HCT116 (cell line): ENCODE measurements at regions not wholly inside any gene's neighbourhood (a gene's known extent, or its start where the extent isn't known, plus 50 kb on each side); places are given as distances from the start of the nearest gene placed in this dataset.

Source experiments
- ATAC-seq: fragments of 200-7000 bp; cut with Tn5 transposase; 2 replicates; pipeline ENCODE4 v1.9.1; 2020; ENCODE audit warnings: mild to moderate bottlenecking, moderate library complexity
- BruUV-seq: library from RNA; stranded (reverse); fragments of 400-500 nt; replicated peaks from 2 replicates; lab custom pipeline; 2021; lab: Mats Ljungman, UMichigan
- CTCF ChIA-PET: fragments of 300-600 bp; sonication (Branson Sonifier 250); formaldehyde crosslinking; loops from one replicate; lab custom pipeline; 2021; ENCODE audit warnings: antibody characterized with exemption; lab: Charles Lee
- POLR2A ChIA-PET: fragments of 300-600, 350-600 bp; sonication (Branson Sonifier 250); formaldehyde crosslinking; loops from one replicate; lab custom pipeline; 2021; ENCODE audit warnings: antibody characterized with exemption; lab: Charles Lee
- RAD21 ChIA-PET, 2 experiments: fragments of 300-600 bp; sonication (Branson Sonifier 250); formaldehyde crosslinking; loops; one replicate each; lab custom pipeline; 2023; ENCODE audit warnings: low total read pairs in 2 of 2; ENCODE audit not compliant: uncharacterized antibody in 2 of 2, unreplicated experiment in 2 of 2, low non-redundant PET in 1 of 2; lab: Charles Lee
- DNase-seq: peaks from one replicate; pipeline ENCODE4 v3.0.0-alpha.2; 2010; ENCODE audit warnings: low read depth, low spot score
- H2AFZ ChIP-seq: fragments of 200-600 bp; shearing (Covaris generic), sonication (generic); 2 replicates; pipeline ENCODE4 v1.6.1; 2017; ENCODE audit warnings: low read depth, mixed run types, mixed read lengths, antibody characterized with exemption, low read length; ENCODE audit not compliant: poor library complexity, severe bottlenecking
- H3K27ac ChIP-seq: 2 replicates; pipeline ENCODE4 v1.5.1; 2012; ENCODE audit warnings: low read depth, low read length
- H3K27me3 ChIP-seq: fragments of 200-600 bp; sonication (generic); 2 replicates; pipeline ENCODE4 v1.6.1; 2016; ENCODE audit warnings: mixed run types, low read length, mixed read lengths; ENCODE audit not compliant: insufficient read depth
- H3K36me3 ChIP-seq, 2 experiments: fragments of 200-500 bp in 1 of 2; fragments of 200-600 bp in 1 of 2; sonication (Bioruptor generic) in 1 of 2; sonication (generic) in 1 of 2; 2 replicates each; pipeline versions ENCODE4 v1.5.1 to v1.6.1; 2014 to 2016; ENCODE audit warnings: low read length in 2 of 2, inconsistent platforms in 1 of 2, mixed read lengths in 1 of 2, mixed run types in 1 of 2; ENCODE audit not compliant: insufficient read depth in 2 of 2, control insufficient read depth in 1 of 2
- H3K4me1 ChIP-seq, 2 experiments: fragments of 200-600 bp in 1 of 2; sonication (generic) in 1 of 2; 2 replicates each; pipeline versions ENCODE4 v1.5.1 to v1.6.1; 2012 to 2017; ENCODE audit warnings: low read length in 2 of 2, inconsistent platforms in 1 of 2, mild to moderate bottlenecking in 1 of 2, mixed read lengths in 1 of 2, mixed run types in 1 of 2, moderate library complexity in 1 of 2; ENCODE audit not compliant: insufficient read depth in 2 of 2, control insufficient read depth in 1 of 2
- H3K4me2 ChIP-seq: fragments of 200-600 bp; sonication (generic); 2 replicates; pipeline ENCODE4 v1.6.1; 2017; ENCODE audit warnings: mixed run types, low read length, mixed read lengths
- H3K4me3 ChIP-seq, 2 experiments: fragments of 200-600 bp in 1 of 2; sonication (generic) in 1 of 2; replicated peaks in 1 of 2; 2 replicates each; pipeline ENCODE4 v1.5.1; 2011 to 2016; ENCODE audit warnings: low read length in 2 of 2, control low read depth in 1 of 2, low read depth in 1 of 2, mild to moderate bottlenecking in 1 of 2, mixed read lengths in 1 of 2, mixed run types in 1 of 2
- H3K79me2 ChIP-seq: fragments of 200-600 bp; sonication (generic); 2 replicates; pipeline ENCODE4 v1.6.1; 2017; ENCODE audit warnings: mild to moderate bottlenecking, mixed run types, low read length, moderate library complexity, mixed read lengths; ENCODE audit not compliant: insufficient read depth
- H3K9ac ChIP-seq: fragments of 200-600 bp; sonication (generic); 2 replicates; pipeline ENCODE4 v1.6.1; 2016; ENCODE audit warnings: low read length, mixed read lengths
- H3K9me2 ChIP-seq: fragments of 200-600 bp; sonication (generic), shearing (Covaris generic); 2 replicates; pipeline ENCODE4 v1.6.1; 2017; ENCODE audit warnings: mixed run types, mild to moderate bottlenecking, moderate library complexity; ENCODE audit not compliant: insufficient read depth
- H3K9me3 ChIP-seq, 2 experiments: fragments of 200-500 bp in 1 of 2; fragments of 200-600 bp in 1 of 2; sonication (Bioruptor generic) in 1 of 2; sonication (generic) in 1 of 2; 2 replicates each; pipeline ENCODE4 v1.6.1; 2014 to 2017; ENCODE audit warnings: low read length in 2 of 2, mixed read lengths in 2 of 2, inconsistent platforms in 1 of 2, low read depth in 1 of 2, mild to moderate bottlenecking in 1 of 2, mixed run types in 1 of 2, moderate library complexity in 1 of 2; ENCODE audit not compliant: control insufficient read depth in 1 of 2, insufficient read depth in 1 of 2
- H4K20me1 ChIP-seq: fragments of 200-600 bp; sonication (generic), shearing (Covaris generic); 2 replicates; pipeline ENCODE4 v1.6.1; 2017; ENCODE audit warnings: mixed run types, mild to moderate bottlenecking, moderate library complexity; ENCODE audit not compliant: insufficient read depth
- ATF3 ChIP-seq: IDR thresholded peaks from 2 replicates; pipeline ENCODE4 v1.6.1; 2012
- CBX3 ChIP-seq: IDR thresholded peaks from 2 replicates; pipeline ENCODE4 v1.6.1; 2012; ENCODE audit warnings: low read depth
- EZH2phosphoT487 ChIP-seq: fragments of 200-600 bp; IDR thresholded peaks from 2 replicates; pipeline ENCODE4 v1.6.1; 2018; ENCODE audit warnings: antibody characterized with exemption, borderline replicate concordance
- MAX ChIP-seq: IDR thresholded peaks from 2 replicates; pipeline ENCODE4 v1.6.1; 2012
- POLR2A ChIP-seq: IDR thresholded peaks from 2 replicates; pipeline ENCODE4 v1.7.0; 2011; ENCODE audit warnings: borderline replicate concordance; ENCODE audit not compliant: insufficient read depth, insufficient read length; ENCODE audit errors: extremely low read depth
- REST ChIP-seq: IDR thresholded peaks from 2 replicates; pipeline ENCODE4 v1.6.1; 2012; ENCODE audit warnings: low read depth
- SIN3A ChIP-seq: IDR thresholded peaks from 2 replicates; pipeline ENCODE4 v1.6.1; 2012; ENCODE audit warnings: low read depth
- SRF ChIP-seq: IDR thresholded peaks from 2 replicates; pipeline ENCODE4 v1.6.1; 2012; ENCODE audit warnings: low read depth
- TCF7L2 ChIP-seq: IDR thresholded peaks from 2 replicates; pipeline ENCODE4 v1.7.0; 2011; ENCODE audit warnings: borderline replicate concordance, inconsistent platforms; ENCODE audit not compliant: insufficient read depth, insufficient read length; ENCODE audit errors: extremely low read depth
- ZFX ChIP-seq: fragments of 450-650 bp; IDR thresholded peaks from 2 replicates; pipeline ENCODE4 v1.6.1; 2017
- intact Hi-C: fragments of 100-400 bp; cut with micrococcal nuclease; formaldehyde crosslinking; loops from 2 replicates; pipeline ENCODE4 v1.10.0; 2022

- TF ChIP-seq ATF3: no peak
- TF ChIP-seq SRF: no peak
- no peak for TF ChIP-seq CBX3
- TF ChIP-seq MAX: no peak
- TF ChIP-seq TCF7L2: no peak
- TF ChIP-seq SIN3A: no peak
- ATAC-seq: no peak
These were observed 94.0 kb upstream of the RBPJ start for GRCh38 chr4:26226629-26227376.

GRCh38 chr4:26227601-26228229 is 93.1 kb upstream of the RBPJ start:
- CTCF ChIA-PET: no interaction called here
- intact Hi-C loops: no loop called here

More at GRCh38 chr4:26226629-26227376, 94.0 kb upstream of the RBPJ start:
- no peak overlapping the region for H2AFZ ChIP-seq
- H3K9me3 ChIP-seq: no peaks in the 10 kb centered on the region
- RAD21 ChIA-PET: no interaction called here
- intact Hi-C loops: no loop called here
- peaks cover 5 to 12% of the 10 kb centered on the region in 2 experiments for H3K4me1 ChIP-seq
- DNase-seq: no peak
- no peaks in the 10 kb centered on the region for H3K27me3 ChIP-seq
- no peaks in the 10 kb centered on the region for H3K79me2 ChIP-seq
- no peak overlapping the region for H3K4me3 ChIP-seq
- POLR2A ChIA-PET: no interaction called here
- no peaks in the 10 kb centered on the region for H4K20me1 ChIP-seq
- H3K9me2 ChIP-seq: no peaks in the 10 kb centered on the region
- CTCF ChIA-PET: no interaction called here
- no TSS peak for BruUV-seq
- H3K9ac ChIP-seq: no peak overlapping the region
- H3K36me3 ChIP-seq: no peaks in the 10 kb centered on the region
- H3K27ac ChIP-seq: no peak overlapping the region
- no peak overlapping the region for H3K4me2 ChIP-seq

More at GRCh38 chr4:26227601-26228229, 93.1 kb upstream of the RBPJ start:
- H4K20me1 ChIP-seq: no peaks in the 10 kb centered on the region
- no peaks in the 10 kb centered on the region for H3K36me3 ChIP-seq
- H2AFZ ChIP-seq: no peak overlapping the region
- H3K9ac ChIP-seq: no peak overlapping the region
- ChIA-PET RAD21 (no interaction called here), POLR2A (no interaction called here)
- DNase-seq (no peak), ATAC-seq (no peak)
- no peaks in the 10 kb centered on the region for H3K27me3 ChIP-seq
- no peak overlapping the region for H3K27ac ChIP-seq
- peaks cover 0 to 7% of the 10 kb centered on the region in 2 experiments; a peak in 1 of 4 replicates for H3K4me1 ChIP-seq
- H3K9me3 ChIP-seq: no peaks in the 10 kb centered on the region
- no peak overlapping the region for H3K4me2 ChIP-seq
- no peaks in the 10 kb centered on the region for H3K9me2 ChIP-seq
- H3K79me2 ChIP-seq: no peaks in the 10 kb centered on the region
- H3K4me3 ChIP-seq: no peak overlapping the region
- no peak for TF ChIP-seq CBX3
- TF ChIP-seq ZFX: no peak
- TF ChIP-seq POLR2A: no peak
- TF ChIP-seq REST: no peak
- no peak for TF ChIP-seq EZH2phosphoT487
- TF ChIP-seq SIN3A: no peak
- TF ChIP-seq, all 23 proteins: peak for 0
- no TSS peak for BruUV-seq
